ENCODE measurements at regions not wholly inside any gene's neighbourhood (a gene's known extent, or its start where the extent isn't known, plus 50 kb on each side); places are given as distances from the start of the nearest gene placed in this dataset.

GRCh38 chr20:56934888-56935287 is 305.8 kb downstream of the TFAP2C start (continued):
- TF ChIP-seq BCLAF1 (IDR thresholded peaks at IDR 0.05): no peak
- TF ChIP-seq, protein P1, sequence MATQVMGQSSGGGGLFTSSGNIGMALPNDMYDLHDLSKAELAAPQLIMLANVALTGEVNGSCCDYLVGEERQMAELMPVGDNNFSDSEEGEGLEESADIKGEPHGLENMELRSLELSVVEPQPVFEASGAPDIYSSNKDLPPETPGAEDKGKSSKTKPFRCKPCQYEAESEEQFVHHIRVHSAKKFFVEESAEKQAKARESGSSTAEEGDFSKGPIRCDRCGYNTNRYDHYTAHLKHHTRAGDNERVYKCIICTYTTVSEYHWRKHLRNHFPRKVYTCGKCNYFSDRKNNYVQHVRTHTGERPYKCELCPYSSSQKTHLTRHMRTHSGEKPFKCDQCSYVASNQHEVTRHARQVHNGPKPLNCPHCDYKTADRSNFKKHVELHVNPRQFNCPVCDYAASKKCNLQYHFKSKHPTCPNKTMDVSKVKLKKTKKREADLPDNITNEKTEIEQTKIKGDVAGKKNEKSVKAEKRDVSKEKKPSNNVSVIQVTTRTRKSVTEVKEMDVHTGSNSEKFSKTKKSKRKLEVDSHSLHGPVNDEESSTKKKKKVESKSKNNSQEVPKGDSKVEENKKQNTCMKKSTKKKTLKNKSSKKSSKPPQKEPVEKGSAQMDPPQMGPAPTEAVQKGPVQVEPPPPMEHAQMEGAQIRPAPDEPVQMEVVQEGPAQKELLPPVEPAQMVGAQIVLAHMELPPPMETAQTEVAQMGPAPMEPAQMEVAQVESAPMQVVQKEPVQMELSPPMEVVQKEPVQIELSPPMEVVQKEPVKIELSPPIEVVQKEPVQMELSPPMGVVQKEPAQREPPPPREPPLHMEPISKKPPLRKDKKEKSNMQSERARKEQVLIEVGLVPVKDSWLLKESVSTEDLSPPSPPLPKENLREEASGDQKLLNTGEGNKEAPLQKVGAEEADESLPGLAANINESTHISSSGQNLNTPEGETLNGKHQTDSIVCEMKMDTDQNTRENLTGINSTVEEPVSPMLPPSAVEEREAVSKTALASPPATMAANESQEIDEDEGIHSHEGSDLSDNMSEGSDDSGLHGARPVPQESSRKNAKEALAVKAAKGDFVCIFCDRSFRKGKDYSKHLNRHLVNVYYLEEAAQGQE (IDR thresholded peaks at IDR 0.05; ENCODE audit: low read depth, low read length): no peak
- TF ChIP-seq EP300 (IDR thresholded peaks at IDR 0.05; ENCODE audit: borderline replicate concordance in 1 of 2, control insufficient read depth in 1 of 2, low read depth in 2 of 2, low read length in 2 of 2): no peak

DNA sequence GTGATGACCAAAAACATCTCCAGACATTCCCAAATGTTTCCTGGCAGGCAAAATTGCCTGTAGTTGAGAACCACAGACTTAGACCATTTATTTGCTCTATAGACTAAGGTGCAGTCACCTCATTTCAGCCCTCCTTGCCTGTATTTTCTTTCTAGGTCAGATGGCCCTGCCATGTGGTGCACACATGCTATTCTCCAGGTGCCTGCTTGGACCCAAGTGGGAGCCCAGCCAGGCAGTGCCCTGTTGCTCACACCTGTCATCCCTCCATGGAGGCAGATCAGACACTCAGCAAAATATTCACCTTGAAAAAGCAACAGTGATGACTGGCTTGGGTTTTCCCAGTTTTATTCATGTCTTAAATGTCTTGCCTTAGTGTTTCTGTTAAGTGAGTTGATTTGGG is 311.4 kb downstream of the TFAP2C start:
- CTCF ChIA-PET: no interaction called here
- Histone ChIP-seq H3K79me2 (ENCODE audit: control insufficient read depth, insufficient read depth, low read length) (no peaks in the 10 kb centered on the region), H3K27ac (ENCODE audit: control insufficient read depth, insufficient read depth) (no peak overlapping the region), H3K4me2 (ENCODE audit: control insufficient read depth, insufficient read depth) (no peak overlapping the region), H3K27me3 (replicated peaks in 1 of 2; ENCODE audit: control insufficient read depth in 2 of 2, insufficient read depth in 2 of 2, low read length in 1 of 2) (peaks cover 0 to 5% of the 10 kb centered on the region in 2 experiments; a peak in 2 of 4 replicates), H3K4me3 (no peak overlapping the region), H4K20me1 (ENCODE audit: control insufficient read depth, insufficient read depth) (no peaks in the 10 kb centered on the region), H2AFZ (ENCODE audit: control insufficient read depth, low read depth, low read length) (no peak overlapping the region), H3K9me3 (replicated peaks; ENCODE audit: control insufficient read depth, insufficient read depth, low read length) (no peaks in the 10 kb centered on the region), H3K4me1 (ENCODE audit: control insufficient read depth, insufficient read depth, low read length) (no peaks in the 10 kb centered on the region), H3K9ac (ENCODE audit: control insufficient read depth, insufficient read depth, low read length) (no peak overlapping the region), H3K36me3 (ENCODE audit: control insufficient read depth in 2 of 2, insufficient read depth in 2 of 2, low read length in 1 of 2) (no peaks in the 10 kb centered on the region)
- RAD21 ChIA-PET (ENCODE audit: unreplicated experiment): no interaction called here
- SMC1A ChIA-PET (ENCODE audit: uncharacterized antibody, unreplicated experiment): no interaction called here
- in situ Hi-C loops (cut with MboI): no loop called here
- FAIRE-seq (no peak), ATAC-seq (no peak), DNase-seq (ENCODE audit: low read depth, low spot score) (no peak)
- no TSS peak for BruUV-seq (replicated peaks)
- intact Hi-C loops (cut with micrococcal nuclease; ENCODE audit: unreplicated experiment): no loop called here
- no peak for TF ChIP-seq CHD4 (IDR thresholded peaks at IDR 0.05)
- TF ChIP-seq ZNF384 (IDR thresholded peaks at IDR 0.05; ENCODE audit: borderline replicate concordance, low read depth, low read length): no peak
- TF ChIP-seq IKZF2 (IDR thresholded peaks at IDR 0.05): no peak
- TF ChIP-seq EED (IDR thresholded peaks at IDR 0.05; ENCODE audit: low read depth): no peak
- TF ChIP-seq KLF5 (IDR thresholded peaks at IDR 0.05; ENCODE audit: partially characterized antibody): no peak
- TF ChIP-seq YY1 (IDR thresholded peaks at IDR 0.05; ENCODE audit: low read depth, low read length): no peak
- no peak for TF ChIP-seq FOXK2 (IDR thresholded peaks at IDR 0.05)
- POLR2A ChIA-PET: no interaction called here
